WERI-Rb-1 (cell line): ENCODE measurements at regions not wholly inside any gene's neighbourhood (a gene's known extent, or its start where the extent isn't known, plus 50 kb on each side); places are given as distances from the start of the nearest gene placed in this dataset.

Experiments used
- DNase-seq: peaks from one replicate; pipeline ENCODE4 v3.0.0-alpha.2; 2020
- H3K27ac ChIP-seq: fragments of 250-450 bp; sonication (Bioruptor Pico); 2 replicates; pipeline ENCODE4 v1.5.1; 2020; ENCODE audit warnings: mild to moderate bottlenecking, moderate library complexity
- H3K27me3 ChIP-seq: fragments of 250-450 bp; sonication (Bioruptor Pico); 2 replicates; pipeline ENCODE4 v1.5.1; 2021; ENCODE audit warnings: mild to moderate bottlenecking, low read depth, moderate library complexity; ENCODE audit not compliant: insufficient read depth, severe bottlenecking
- H3K36me3 ChIP-seq: fragments of 250-450 bp; sonication (Bioruptor Pico); 2 replicates; pipeline ENCODE4 v1.5.1; 2020; ENCODE audit warnings: mild to moderate bottlenecking, moderate library complexity
- H3K4me3 ChIP-seq: 2 replicates; pipeline ENCODE4 v1.5.1; 2011; ENCODE audit warnings: low read depth, mild to moderate bottlenecking, control low read depth, low read length
- H3K9me3 ChIP-seq: fragments of 250-450 bp; sonication (Bioruptor Pico); 2 replicates; pipeline ENCODE4 v1.5.1; 2021; ENCODE audit warnings: mild to moderate bottlenecking, moderate library complexity; ENCODE audit not compliant: severe bottlenecking
- CTCF ChIP-seq: IDR thresholded peaks from 2 replicates; pipeline ENCODE4 v1.5.1; 2011; ENCODE audit warnings: low read depth, mild to moderate bottlenecking, control low read depth, inconsistent platforms, low read length

- H3K36me3 ChIP-seq: no peaks in the 10 kb centered on the region
- no peak for TF ChIP-seq CTCF
- DNase-seq: no peak
- H3K27me3 ChIP-seq: peaks cover 59% of the 10 kb centered on the region
- H3K4me3 ChIP-seq: no peak overlapping the region
- H3K9me3 ChIP-seq: no peaks in the 10 kb centered on the region
- no peak overlapping the region for H3K27ac ChIP-seq
Measured at GRCh38 chr9:1157836-1158235, 107.7 kb downstream of the DMRT2 start.

- no peaks in the 10 kb centered on the region for H3K9me3 ChIP-seq
- no peaks in the 10 kb centered on the region for H3K36me3 ChIP-seq
- TF ChIP-seq CTCF: no peak
- H3K4me3 ChIP-seq: no peak overlapping the region
- peaks cover 77% of the 10 kb centered on the region for H3K27me3 ChIP-seq
- no peak overlapping the region for H3K27ac ChIP-seq
- DNase-seq: no peak
Measured at GRCh38 chr9:1170918-1171317, 120.8 kb downstream of the DMRT2 start.

- TF ChIP-seq CTCF: no peak
- no peaks in the 10 kb centered on the region for H3K36me3 ChIP-seq
- DNase-seq: no peak
Measured at GRCh38 chr9:1171546-1171945, 121.4 kb downstream of the DMRT2 start.

GRCh38 chr9:1173211-1173610, 123.1 kb downstream of the DMRT2 start:
- DNase-seq: no peak
- Histone ChIP-seq H3K4me3 (no peak overlapping the region), H3K27me3 (peaks cover 76% of the 10 kb centered on the region), H3K27ac (no peak overlapping the region), H3K36me3 (no peaks in the 10 kb centered on the region), H3K9me3 (no peaks in the 10 kb centered on the region)
- TF ChIP-seq CTCF: no peak

More at GRCh38 chr9:1171546-1171945, 121.4 kb downstream of the DMRT2 start:
- H3K4me3 ChIP-seq: no peak overlapping the region
- H3K27ac ChIP-seq: no peak overlapping the region
- H3K27me3 ChIP-seq: peaks cover 76% of the 10 kb centered on the region
- H3K9me3 ChIP-seq: no peaks in the 10 kb centered on the region

DNA sequence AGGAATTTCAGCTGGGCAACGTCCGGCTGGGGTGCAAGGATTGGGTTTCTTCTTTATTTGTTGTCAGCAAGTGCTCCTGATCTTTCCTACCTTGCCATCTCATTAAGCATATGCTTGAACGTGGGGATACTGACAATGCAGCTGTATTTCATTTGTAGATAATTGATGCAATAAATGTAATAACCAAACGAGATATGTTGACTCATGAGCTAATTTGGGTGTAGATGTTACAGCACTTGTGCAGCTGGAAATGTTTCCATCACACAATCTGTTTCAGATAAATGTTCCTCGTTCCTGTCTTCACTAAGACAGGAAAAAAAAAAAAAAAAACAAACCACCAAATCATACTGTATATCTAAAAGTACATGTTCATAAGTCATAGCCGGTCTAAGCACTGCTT, 123.8 kb downstream of the DMRT2 start:
- H3K9me3 ChIP-seq: no peaks in the 10 kb centered on the region
- TF ChIP-seq CTCF: no peak
- H3K27ac ChIP-seq: no peak overlapping the region
- peaks cover 74% of the 10 kb centered on the region for H3K27me3 ChIP-seq
- no peak overlapping the region for H3K4me3 ChIP-seq
- DNase-seq: no peak
- no peaks in the 10 kb centered on the region for H3K36me3 ChIP-seq

DNA sequence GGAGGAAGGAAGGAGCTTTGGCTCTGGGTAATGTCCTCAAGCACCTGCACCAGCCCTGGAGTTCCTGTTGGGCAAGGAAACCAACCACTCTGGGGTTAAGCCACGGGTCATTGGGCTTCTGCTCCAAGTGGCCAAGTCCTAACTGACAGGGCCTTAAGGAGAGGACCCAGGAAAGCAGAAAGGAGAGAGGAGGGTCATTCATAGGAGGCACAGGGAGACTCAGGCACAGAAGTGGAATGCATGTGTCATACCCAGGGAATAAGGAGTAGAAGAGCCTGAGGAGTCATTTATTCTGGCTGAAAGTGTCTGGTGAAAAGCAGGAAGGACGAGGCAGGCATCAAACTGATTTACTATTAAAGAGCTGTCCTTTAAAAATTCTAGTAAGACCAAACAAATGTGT, 129.2 kb downstream of the DMRT2 start:
- TF ChIP-seq CTCF: no peak
- H3K27me3 ChIP-seq: peaks cover 63% of the 10 kb centered on the region
- no peaks in the 10 kb centered on the region for H3K36me3 ChIP-seq
- no peaks in the 10 kb centered on the region for H3K9me3 ChIP-seq
- no peak overlapping the region for H3K4me3 ChIP-seq
- H3K27ac ChIP-seq: no peak overlapping the region
- DNase-seq: no peak
